Central memory CD8-positive, alpha-beta T cell (primary cell): ENCODE measurements at regions not wholly inside any gene's neighbourhood (a gene's known extent, or its start where the extent isn't known, plus 50 kb on each side); places are given as distances from the start of the nearest gene placed in this dataset.
"Not testable (repeated sequence)": the region's sequence is repeated elsewhere in the genome, so short reads cannot be mapped to it uniquely, and the experiment has no call there.

ENCODE experiments used
- ATAC-seq: fragments of 150-1000 bp; cut with Tn5 transposase; replicated peaks from 2 replicates; pipeline ENCODE4 v1.10.0; 2022; ENCODE audit warnings: mild to moderate bottlenecking, moderate FRiP score, moderate number of reproducible peaks; ENCODE audit not compliant: poor library complexity, severe bottlenecking; ENCODE audit errors: extremely low read depth
- DNase-seq, 2 donors: peaks; one replicate each; pipeline ENCODE4 v3.0.0; 2021; ENCODE audit warnings: low spot score in 2 of 2
- H3K27ac Mint-ChIP-seq: one replicate; pipeline ENCODE4 v1.8.0; 2022; ENCODE audit warnings: low read depth, mild to moderate bottlenecking, moderate library complexity, mixed read lengths
- H3K27me3 Mint-ChIP-seq: one replicate; pipeline ENCODE4 v1.8.0; 2022; ENCODE audit warnings: mixed read lengths
- H3K36me3 Mint-ChIP-seq: one replicate; pipeline ENCODE4 v1.8.0; 2022; ENCODE audit warnings: mild to moderate bottlenecking, moderate library complexity, mixed read lengths; ENCODE audit not compliant: insufficient read depth
- H3K4me1 Mint-ChIP-seq: one replicate; pipeline ENCODE4 v1.8.0; 2022; ENCODE audit warnings: mixed read lengths
- H3K4me3 Mint-ChIP-seq: one replicate; pipeline ENCODE4 v1.8.0; 2022; ENCODE audit warnings: mild to moderate bottlenecking, moderate library complexity, mixed read lengths
- H3K9me3 Mint-ChIP-seq: one replicate; pipeline ENCODE4 v1.8.0; 2022; ENCODE audit warnings: mixed read lengths

GRCh38 chr5:72645064-72645846, 138.0 kb upstream of the ZNF366 start:
- Mint-ChIP-seq H3K4me3 (no peak overlapping the region), H3K27me3 (no peaks in the 10 kb centered on the region), H3K27ac (no peak overlapping the region), H3K9me3 (no peaks in the 10 kb centered on the region), H3K4me1 (no peaks in the 10 kb centered on the region), H3K36me3 (no peaks in the 10 kb centered on the region)
- no peak for ATAC-seq
- no peak for DNase-seq

- DNase-seq (no peak), ATAC-seq (no peak)
- Mint-ChIP-seq H3K27ac (no peak overlapping the region), H3K4me1 (no peaks in the 10 kb centered on the region), H3K36me3 (no peaks in the 10 kb centered on the region), H3K9me3 (no peaks in the 10 kb centered on the region), H3K27me3 (no peaks in the 10 kb centered on the region), H3K4me3 (no peak overlapping the region)
These were observed 137.1 kb upstream of the ZNF366 start for GRCh38 chr5:72644296-72644695.

GRCh38 chr5:72641164-72641563, 134.0 kb upstream of the ZNF366 start:
- H3K4me3 Mint-ChIP-seq = no peak overlapping the region

GRCh38 chr5:72637058-72637457, 129.8 kb upstream of the ZNF366 start:
- Mint-ChIP-seq H3K4me3 (no peak overlapping the region), H3K27ac (no peak overlapping the region), H3K4me1 (no peaks in the 10 kb centered on the region), H3K36me3 (peaks cover 1% of the 10 kb centered on the region), H3K27me3 (peaks cover 26% of the 10 kb centered on the region), H3K9me3 (no peaks in the 10 kb centered on the region)
- ATAC-seq (no peak), DNase-seq (no peak)

More at GRCh38 chr5:72641164-72641563, 134.0 kb upstream of the ZNF366 start:
- Mint-ChIP-seq H3K36me3 (no peaks in the 10 kb centered on the region), H3K27me3 (no peaks in the 10 kb centered on the region), H3K9me3 (no peaks in the 10 kb centered on the region), H3K4me1 (no peaks in the 10 kb centered on the region), H3K27ac (no peak overlapping the region)
- ATAC-seq = no peak
- DNase-seq = no peak

GRCh38 chr5:72636565-72636964, 129.4 kb upstream of the ZNF366 start:
- H3K27ac Mint-ChIP-seq, H3K9me3 Mint-ChIP-seq, DNase-seq, H3K36me3 Mint-ChIP-seq, H3K4me3 Mint-ChIP-seq, ATAC-seq, H3K4me1 Mint-ChIP-seq: not testable (repeated sequence)
- peaks cover 31% of the 10 kb centered on the region for H3K27me3 Mint-ChIP-seq

GRCh38 chr5:72634444-72634843, 127.2 kb upstream of the ZNF366 start:
- H3K4me3 Mint-ChIP-seq = no peak overlapping the region
- no peaks in the 10 kb centered on the region for H3K4me1 Mint-ChIP-seq
- no peak overlapping the region for H3K27ac Mint-ChIP-seq
- H3K9me3 Mint-ChIP-seq = no peaks in the 10 kb centered on the region
- H3K36me3 Mint-ChIP-seq = peaks cover 1% of the 10 kb centered on the region
- no peak for ATAC-seq
- peaks cover 47% of the 10 kb centered on the region for H3K27me3 Mint-ChIP-seq
- no peak for DNase-seq

- Mint-ChIP-seq H3K27ac (no peak overlapping the region), H3K36me3 (peaks cover 1% of the 10 kb centered on the region), H3K9me3 (no peaks in the 10 kb centered on the region), H3K4me1 (no peaks in the 10 kb centered on the region), H3K4me3 (no peak overlapping the region), H3K27me3 (peaks cover 48% of the 10 kb centered on the region)
- DNase-seq = no peak
- no peak for ATAC-seq
These were observed 126.4 kb upstream of the ZNF366 start for GRCh38 chr5:72633649-72634048.

- Mint-ChIP-seq H3K36me3 (peaks cover 1% of the 10 kb centered on the region), H3K4me1 (no peaks in the 10 kb centered on the region), H3K27me3 (peaks cover 48% of the 10 kb centered on the region), H3K27ac (no peak overlapping the region), H3K4me3 (no peak overlapping the region), H3K9me3 (no peaks in the 10 kb centered on the region)
- DNase-seq = no peak
- no peak for ATAC-seq
These were observed 125.8 kb upstream of the ZNF366 start for GRCh38 chr5:72633041-72633445.

GRCh38 chr5:72630721-72631120, 123.5 kb upstream of the ZNF366 start:
- no peaks in the 10 kb centered on the region for H3K9me3 Mint-ChIP-seq
- H3K27me3 Mint-ChIP-seq = peaks cover 69% of the 10 kb centered on the region
- no peaks in the 10 kb centered on the region for H3K4me1 Mint-ChIP-seq
- ATAC-seq (no peak), DNase-seq (no peak)
- H3K36me3 Mint-ChIP-seq = peaks cover 1% of the 10 kb centered on the region
- no peak overlapping the region for H3K4me3 Mint-ChIP-seq
- H3K27ac Mint-ChIP-seq = no peak overlapping the region

GRCh38 chr5:72630081-72630480, 122.9 kb upstream of the ZNF366 start:
- no peak overlapping the region for H3K4me3 Mint-ChIP-seq
- no peaks in the 10 kb centered on the region for H3K9me3 Mint-ChIP-seq
- peaks cover 75% of the 10 kb centered on the region for H3K27me3 Mint-ChIP-seq
- H3K27ac Mint-ChIP-seq = no peak overlapping the region
- H3K4me1 Mint-ChIP-seq = no peaks in the 10 kb centered on the region
- peaks cover 1% of the 10 kb centered on the region for H3K36me3 Mint-ChIP-seq
- DNase-seq (no peak), ATAC-seq (no peak)

- Mint-ChIP-seq H3K4me1 (no peaks in the 10 kb centered on the region), H3K4me3 (no peak overlapping the region), H3K27me3 (peaks cover 75% of the 10 kb centered on the region), H3K27ac (no peak overlapping the region), H3K9me3 (no peaks in the 10 kb centered on the region), H3K36me3 (no peaks in the 10 kb centered on the region)
- DNase-seq (no peak), ATAC-seq (no peak)
These were observed 121.7 kb upstream of the ZNF366 start for GRCh38 chr5:72628771-72629371.

GRCh38 chr5:72625332-72625731, 118.1 kb upstream of the ZNF366 start:
- H3K27ac Mint-ChIP-seq = no peak overlapping the region
- H3K4me1 Mint-ChIP-seq = no peaks in the 10 kb centered on the region
- ATAC-seq (no peak), DNase-seq (no peak)
- peaks cover 60% of the 10 kb centered on the region for H3K27me3 Mint-ChIP-seq
- no peak overlapping the region for H3K4me3 Mint-ChIP-seq
- H3K36me3 Mint-ChIP-seq = no peaks in the 10 kb centered on the region
- H3K9me3 Mint-ChIP-seq = no peaks in the 10 kb centered on the region

- H3K9me3 Mint-ChIP-seq = no peaks in the 10 kb centered on the region
- ATAC-seq (no peak), DNase-seq (no peak)
- H3K27me3 Mint-ChIP-seq = peaks cover 59% of the 10 kb centered on the region
- H3K4me3 Mint-ChIP-seq = no peak overlapping the region
- H3K4me1 Mint-ChIP-seq = no peaks in the 10 kb centered on the region
- H3K27ac Mint-ChIP-seq = no peak overlapping the region
- H3K36me3 Mint-ChIP-seq = no peaks in the 10 kb centered on the region
These were observed 117.5 kb upstream of the ZNF366 start for GRCh38 chr5:72624641-72625236.
